Left hindlimb (tissue), 1 donor: ENCODE measurements at regions not wholly inside any gene's neighbourhood (a gene's known extent, or its start where the extent isn't known, plus 50 kb on each side); places are given as distances from the start of the nearest gene placed in this dataset.

ENCODE experiments used
- DNase-seq: peaks from one replicate; pipeline ENCODE4 v3.0.0-alpha.2; 2018

- DNase-seq: peak; percentile 22
Observed at GRCh38 chr9:106557996-106558667, 304.8 kb upstream of the ZNF462 start.

DNA sequence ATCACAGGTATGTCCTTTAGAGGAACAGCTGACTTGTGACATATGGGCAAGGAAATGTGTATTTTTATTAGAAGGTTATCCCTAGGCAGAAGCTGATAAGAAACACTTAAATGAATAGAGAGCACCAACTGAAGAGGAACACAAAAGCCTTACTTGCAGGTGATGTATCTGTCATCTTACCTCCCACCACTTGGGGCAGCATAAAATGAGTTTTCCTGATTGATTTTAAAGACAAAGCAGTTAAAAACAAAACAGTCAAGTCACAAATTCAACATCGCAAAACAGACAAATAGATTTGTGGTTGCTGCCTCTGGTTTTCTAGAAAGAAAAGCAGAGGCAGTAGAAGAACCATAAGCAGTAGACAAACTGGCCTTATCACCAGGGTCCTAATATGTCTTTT is 302.4 kb upstream of the ZNF462 start:
- no peak for DNase-seq

- no peak for DNase-seq
Observed at GRCh38 chr9:106575823-106576222, 287.1 kb upstream of the ZNF462 start.

DNA sequence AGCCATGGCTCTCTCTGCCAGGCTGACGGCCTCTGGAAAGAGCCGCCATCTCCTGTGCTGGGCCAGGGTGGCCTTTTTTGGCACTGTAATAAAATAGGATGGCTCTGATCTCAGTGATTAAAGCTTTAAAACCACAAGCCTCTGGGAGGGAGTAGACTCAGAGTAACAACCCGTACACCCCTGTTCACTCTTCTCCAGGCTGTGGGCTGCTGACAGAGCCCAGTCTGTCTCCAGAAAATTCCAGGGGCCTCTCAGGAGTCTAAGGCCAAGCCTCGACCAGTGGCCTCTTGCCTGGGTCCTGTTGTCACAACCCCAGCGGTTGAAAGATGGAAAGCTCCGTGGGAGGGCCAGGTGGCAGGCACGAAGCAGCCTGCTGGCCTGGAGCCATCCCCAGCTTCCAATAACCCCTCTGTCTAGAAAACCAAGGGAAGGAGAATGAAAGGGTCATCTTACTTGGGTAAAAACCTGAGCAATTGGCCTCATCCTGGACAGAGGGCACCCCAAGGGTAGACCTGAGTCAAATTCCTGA is 286.7 kb upstream of the ZNF462 start:
- DNase-seq: peak; percentile 43

DNA sequence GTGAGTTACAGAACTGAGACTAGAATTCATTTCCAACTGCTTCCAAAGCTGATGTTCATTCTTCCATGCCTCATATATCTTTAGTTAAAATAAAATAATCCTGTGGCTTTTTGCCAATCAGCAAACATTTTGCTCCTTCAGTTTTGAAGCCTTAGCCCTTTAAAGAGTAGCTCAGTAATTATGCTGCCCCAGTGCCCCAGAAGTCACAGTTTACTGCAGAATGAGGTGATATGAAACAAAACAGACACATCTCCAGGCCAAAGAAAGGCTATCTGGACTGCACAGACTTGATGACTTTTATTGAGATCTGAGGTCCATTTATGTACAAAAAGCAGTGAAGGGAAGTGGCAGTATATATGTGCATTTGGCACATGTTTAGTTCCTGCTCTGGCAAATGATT is 285.8 kb upstream of the ZNF462 start:
- no peak for DNase-seq

DNA sequence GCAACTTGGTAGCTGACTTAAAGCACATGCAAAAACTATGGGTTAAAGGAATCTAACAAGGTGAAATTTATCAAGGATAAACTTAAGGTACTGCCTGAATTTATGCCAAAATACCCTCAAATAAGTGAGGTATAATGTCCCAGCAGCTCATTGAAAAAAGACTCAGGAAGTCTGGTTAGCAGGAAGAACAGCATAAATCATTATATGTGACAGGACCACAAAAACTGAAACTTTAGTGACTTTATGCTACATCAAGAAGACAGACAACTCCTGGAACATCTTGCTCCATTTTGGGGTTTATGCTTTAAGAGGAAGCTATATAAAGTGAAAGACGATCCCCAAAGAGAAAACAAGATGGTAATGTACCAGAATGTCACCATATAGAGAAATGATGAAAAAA is 282.4 kb upstream of the ZNF462 start:
- DNase-seq: no peak

GRCh38 chr9:106581973-106582372 is 281.0 kb upstream of the ZNF462 start:
- no peak for DNase-seq

DNA sequence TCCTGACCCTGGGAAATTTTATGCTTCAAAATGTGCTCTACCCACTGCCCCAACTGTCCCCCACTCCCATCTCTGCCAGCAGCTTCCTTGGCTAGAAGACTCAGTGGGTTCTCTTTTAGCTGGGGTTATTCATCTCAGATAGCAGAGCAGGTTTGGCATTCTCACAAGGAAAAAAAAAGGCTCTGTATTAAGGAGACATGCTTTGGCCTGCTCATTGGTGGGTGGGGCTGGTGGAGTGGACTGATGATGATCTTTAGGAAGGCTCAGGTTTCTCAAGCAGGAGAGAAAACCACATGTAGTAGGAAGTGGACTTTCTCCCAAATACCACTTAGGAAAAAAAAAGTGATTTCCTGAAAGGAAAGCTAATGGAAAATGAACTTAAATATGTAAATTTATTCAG is 279.2 kb upstream of the ZNF462 start:
- DNase-seq: no peak

- no peak for DNase-seq
Observed at GRCh38 chr9:106587042-106587441, 275.9 kb upstream of the ZNF462 start.

DNA sequence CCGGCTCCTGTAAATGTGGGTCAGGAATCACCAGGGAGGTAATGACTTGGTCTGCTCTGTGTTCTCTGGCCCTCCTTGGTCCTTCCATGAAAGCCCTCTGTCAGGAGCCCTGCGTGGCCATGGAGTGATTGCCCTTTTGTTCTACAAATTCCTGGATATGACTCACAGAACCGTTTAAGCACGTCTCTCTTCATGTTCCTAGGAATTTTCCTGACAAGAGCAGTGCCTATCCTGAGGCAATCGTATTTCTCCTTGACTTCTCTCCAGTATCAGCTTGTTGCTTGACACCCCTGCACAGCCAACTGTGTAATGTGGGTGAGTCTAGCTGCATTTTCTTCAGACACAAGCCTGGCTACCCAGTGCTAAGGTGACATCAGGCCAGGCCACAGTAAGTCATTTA is 274.3 kb upstream of the ZNF462 start:
- DNase-seq: no peak

DNA sequence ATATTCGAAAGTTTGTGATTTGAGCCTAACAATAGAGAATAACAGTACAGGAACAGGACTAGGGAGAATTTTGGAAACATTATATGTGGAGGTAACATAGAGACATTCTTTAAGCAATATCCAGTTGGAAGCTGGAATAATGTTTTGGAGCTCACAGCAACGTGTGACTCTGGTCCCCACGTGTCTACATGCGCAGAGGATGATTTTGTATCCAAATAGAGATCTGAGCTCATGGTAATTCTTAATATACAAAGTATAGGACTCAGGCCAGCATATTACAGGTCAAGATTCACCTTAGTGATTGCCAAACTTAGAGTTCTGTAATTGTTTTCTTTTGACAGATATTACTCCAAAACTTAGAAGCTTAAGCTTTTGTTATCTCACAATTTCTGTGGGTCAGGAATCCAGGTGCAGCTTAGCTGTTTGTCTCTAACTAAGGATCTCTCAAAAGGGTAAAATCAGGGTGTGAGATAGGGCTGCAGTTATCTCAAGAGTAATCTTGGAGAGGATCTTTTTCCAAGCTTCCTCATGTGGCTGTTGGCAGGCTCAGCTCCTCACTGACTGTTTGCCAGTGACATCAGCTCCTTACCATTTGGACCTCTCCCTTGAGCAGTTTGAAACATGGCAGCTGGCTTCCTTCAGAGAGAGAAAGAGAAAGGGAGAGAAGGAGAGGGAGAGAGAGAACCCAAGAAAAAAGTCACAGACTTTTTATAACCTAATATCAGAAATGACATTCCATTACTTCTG is 272.0 kb upstream of the ZNF462 start:
- DNase-seq: no peak

GRCh38 chr9:106593201-106593600 is 269.8 kb upstream of the ZNF462 start:
- no peak for DNase-seq

GRCh38 chr9:106596984-106597383 is 266.0 kb upstream of the ZNF462 start:
- no peak for DNase-seq

- DNase-seq: no peak
Observed at GRCh38 chr9:106600955-106601560, 261.9 kb upstream of the ZNF462 start.

- DNase-seq: no peak
Observed at GRCh38 chr9:106602344-106602743, 260.6 kb upstream of the ZNF462 start.

DNA sequence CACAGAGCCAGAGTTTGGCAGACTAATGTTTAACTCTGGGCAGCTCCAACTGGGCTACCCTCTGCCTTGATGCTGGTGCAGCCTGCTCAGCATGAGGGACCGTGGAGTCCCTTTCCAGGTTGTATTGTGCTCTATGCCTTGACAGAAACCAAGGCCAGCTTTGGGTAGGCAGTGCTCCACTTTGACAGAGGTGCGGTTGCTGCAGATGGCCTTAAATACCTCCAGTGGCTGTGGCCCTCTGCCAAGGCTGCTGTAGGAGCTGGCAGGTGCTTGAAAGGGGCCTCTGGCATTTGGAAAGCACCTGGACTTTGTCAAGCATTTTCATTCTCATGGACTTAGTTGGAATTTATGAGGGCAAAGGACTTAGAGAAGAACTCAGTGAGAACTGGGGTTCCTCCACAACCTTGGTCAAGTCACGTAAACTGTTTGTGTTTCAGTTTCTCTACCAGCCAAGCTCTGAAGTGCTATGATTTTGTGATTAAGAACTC is 249.7 kb upstream of the ZNF462 start:
- no peak for DNase-seq

GRCh38 chr9:106615118-106615889 is 247.7 kb upstream of the ZNF462 start:
- DNase-seq: no peak

DNA sequence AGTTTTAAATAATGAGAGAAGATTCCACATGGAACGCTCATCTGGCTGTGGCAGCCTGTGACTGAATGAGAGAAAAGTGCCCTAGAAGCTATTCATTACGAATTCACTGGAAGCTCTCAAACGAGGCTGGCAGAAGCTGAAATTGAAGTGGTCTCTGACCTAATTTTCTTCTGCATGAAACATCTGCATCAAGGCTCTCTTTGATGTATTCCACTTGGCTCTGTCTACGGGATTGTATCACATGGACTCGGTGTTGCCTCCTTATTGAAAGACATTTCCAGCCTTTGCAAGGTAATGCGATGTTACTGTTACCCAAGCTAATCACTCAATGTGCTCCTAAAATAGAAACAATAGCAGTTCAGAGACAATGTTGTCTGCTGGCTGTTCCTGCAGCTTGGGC is 246.9 kb upstream of the ZNF462 start:
- no peak for DNase-seq

DNA sequence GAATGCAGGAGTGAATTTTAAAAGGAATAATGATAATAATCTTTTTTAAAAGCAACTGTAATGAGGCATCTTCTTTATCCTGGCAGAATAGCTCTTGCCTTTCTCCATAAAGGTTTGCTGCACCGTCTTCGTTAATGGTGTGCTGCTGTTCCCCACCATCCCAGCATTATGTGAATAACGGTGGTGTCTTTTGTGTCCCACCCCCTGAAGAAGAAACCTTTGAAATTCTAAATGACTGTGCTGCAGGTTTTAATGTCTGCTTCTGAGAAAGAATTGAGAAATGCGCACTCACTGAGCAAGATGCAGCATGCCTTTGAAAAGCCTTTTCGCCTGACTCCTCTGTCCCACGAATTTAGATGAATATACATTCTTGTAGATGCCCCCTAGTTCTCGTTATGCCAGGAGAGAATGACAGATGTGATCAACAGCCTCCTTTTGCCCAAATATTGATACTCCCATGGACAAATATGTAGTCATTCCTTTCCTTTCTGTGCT is 246.1 kb upstream of the ZNF462 start:
- no peak for DNase-seq

- no peak for DNase-seq
Observed at GRCh38 chr9:106619211-106619610, 243.8 kb upstream of the ZNF462 start.

GRCh38 chr9:106620081-106620480 is 242.9 kb upstream of the ZNF462 start:
- no peak for DNase-seq

DNA sequence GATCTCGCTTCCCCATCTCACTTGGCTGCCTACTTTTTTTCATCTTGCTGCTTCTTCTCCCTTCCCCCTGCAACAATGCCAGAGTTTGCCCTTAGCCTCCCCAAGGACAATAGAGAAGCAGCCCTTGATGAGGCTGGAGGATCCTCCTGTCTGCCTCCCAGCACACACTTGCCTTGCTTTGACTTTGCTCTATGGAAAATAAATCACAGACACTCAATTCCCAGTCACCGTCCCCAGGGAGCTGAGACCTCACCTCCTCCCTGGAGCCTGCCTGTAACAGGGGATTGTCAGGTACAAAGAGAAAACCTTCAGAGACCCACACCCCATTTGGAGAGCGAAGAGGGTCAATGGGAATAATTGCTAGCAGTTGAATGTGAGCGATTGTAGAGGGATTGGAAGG is 242.1 kb upstream of the ZNF462 start:
- DNase-seq: no peak
